ENCODE measurements at regions not wholly inside any gene's neighbourhood (a gene's known extent, or its start where the extent isn't known, plus 50 kb on each side); places are given as distances from the start of the nearest gene placed in this dataset.

- TF ChIP-seq CTCF (IDR thresholded peaks at IDR 0.05): no peak
- TF ChIP-seq POLR2A (IDR thresholded peaks at IDR 0.05): no peak
These were observed 59.3 kb upstream of the CCDC68 start for GRCh38 chr18:55018602-55019001.

Measured in right lobe of liver (tissue), 4 donors.